GM18502 (cell line): ENCODE measurements at regions not wholly inside any gene's neighbourhood (a gene's known extent, or its start where the extent isn't known, plus 50 kb on each side); places are given as distances from the start of the nearest gene placed in this dataset.
"Not testable (repeated sequence)": the region's sequence is repeated elsewhere in the genome, so short reads cannot be mapped to it uniquely, and the experiment has no call there.

Source experiments
- ATAC-seq: cut with Tn5 transposase; IDR thresholded peaks from one replicate; pipeline ENCODE4 v1.9.1; 2021; ENCODE audit warnings: mild to moderate bottlenecking; ENCODE audit not compliant: unreplicated experiment, poor library complexity

GRCh38 chr20:39778431-39778830 is 816.3 kb downstream of the DHX35 start:
- no peak for ATAC-seq

GRCh38 chr20:39777610-39778009 is 815.5 kb downstream of the DHX35 start:
- ATAC-seq, result no peak

GRCh38 chr20:39775110-39775509 is 813.0 kb downstream of the DHX35 start:
- no peak for ATAC-seq

DNA sequence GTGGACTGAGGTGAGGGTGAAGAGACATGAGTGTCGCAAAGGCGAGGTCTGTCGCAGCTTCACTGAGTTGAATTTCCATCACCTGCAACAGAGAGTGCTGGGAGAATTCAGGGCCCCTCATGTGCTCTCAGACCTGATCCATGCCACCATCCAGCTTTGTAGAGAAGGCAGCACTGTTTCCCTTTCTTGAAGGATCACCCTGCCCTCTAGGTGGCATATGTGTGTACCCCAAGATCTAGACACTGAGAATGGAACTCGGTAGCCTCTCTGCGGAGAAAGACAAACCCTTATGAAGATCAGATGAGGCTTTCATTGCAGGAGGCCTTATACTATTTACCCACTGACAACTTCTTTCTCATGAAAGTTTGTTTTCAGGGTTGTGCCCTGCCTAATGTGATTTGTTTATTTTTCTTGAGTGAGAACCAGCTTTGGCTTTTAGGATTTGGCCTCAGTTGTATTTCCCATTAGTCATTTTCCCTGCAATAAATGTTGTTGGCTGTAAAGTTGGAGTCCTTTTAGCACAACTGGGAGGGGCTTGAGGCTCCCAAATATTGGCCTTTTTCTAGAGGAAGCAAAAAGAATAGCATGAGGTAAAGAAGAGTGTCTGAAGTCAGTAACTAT is 811.3 kb downstream of the DHX35 start:
- no peak for ATAC-seq

DNA sequence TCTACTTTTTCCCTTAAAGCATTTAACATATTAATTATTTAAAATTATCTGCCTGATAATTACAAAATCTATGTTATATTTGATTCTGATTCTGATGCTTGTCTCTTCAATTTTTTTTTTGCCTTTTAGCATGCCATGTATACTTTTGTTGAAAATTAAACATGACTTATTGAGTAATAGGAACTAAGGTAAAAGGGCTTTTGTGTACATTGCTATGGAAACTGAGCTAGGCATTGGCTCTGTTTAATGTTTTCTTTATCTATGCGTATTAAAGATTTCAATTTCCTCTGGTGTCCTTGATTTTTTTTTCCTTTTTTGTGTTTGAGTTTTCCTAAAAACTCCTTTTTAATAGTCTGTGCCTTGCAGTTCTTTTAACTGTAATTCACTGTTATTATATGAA is 805.2 kb downstream of the DHX35 start:
- no peak for ATAC-seq

DNA sequence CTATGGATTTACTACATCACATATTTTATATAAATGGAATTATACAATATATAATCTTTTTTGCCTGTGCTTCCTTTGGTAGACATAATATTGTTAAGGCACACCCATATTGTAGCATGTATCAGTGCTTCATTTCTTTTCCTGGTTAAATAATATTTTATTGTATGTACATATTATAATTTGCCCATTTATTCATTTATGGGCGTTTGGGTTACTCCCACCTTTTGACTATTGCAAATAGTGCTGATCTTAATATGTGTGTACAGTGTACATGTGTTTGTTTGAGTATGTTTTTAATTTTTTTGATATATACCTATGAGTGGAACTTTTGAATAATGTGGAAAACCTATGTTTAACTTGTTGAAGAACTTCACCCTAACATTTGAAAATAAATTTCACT is 804.2 kb downstream of the DHX35 start:
- ATAC-seq, result no peak

- ATAC-seq, result no peak
Observed at GRCh38 chr20:39762716-39763115, 800.6 kb downstream of the DHX35 start.

GRCh38 chr20:39758876-39759275 is 796.7 kb downstream of the DHX35 start:
- ATAC-seq, result no peak

DNA sequence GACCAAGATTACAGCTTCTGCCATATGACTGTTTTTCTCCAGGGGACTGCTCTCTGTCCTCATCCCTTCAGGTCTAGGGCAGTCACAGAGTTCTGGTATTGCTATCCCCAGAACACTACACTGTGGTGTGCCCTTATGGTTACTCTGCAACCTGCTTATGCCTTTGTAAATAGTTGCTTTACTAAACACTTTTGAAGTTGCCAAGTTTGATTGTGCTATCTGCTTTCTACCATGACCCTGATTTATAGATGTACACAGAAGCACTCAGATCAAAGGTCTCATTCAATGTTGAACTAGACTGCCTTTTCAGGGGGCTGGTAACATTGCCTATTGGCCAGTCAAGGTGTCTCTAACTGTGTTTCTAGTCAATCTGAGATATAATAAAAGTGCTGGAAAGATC is 794.7 kb downstream of the DHX35 start:
- ATAC-seq, result no peak

DNA sequence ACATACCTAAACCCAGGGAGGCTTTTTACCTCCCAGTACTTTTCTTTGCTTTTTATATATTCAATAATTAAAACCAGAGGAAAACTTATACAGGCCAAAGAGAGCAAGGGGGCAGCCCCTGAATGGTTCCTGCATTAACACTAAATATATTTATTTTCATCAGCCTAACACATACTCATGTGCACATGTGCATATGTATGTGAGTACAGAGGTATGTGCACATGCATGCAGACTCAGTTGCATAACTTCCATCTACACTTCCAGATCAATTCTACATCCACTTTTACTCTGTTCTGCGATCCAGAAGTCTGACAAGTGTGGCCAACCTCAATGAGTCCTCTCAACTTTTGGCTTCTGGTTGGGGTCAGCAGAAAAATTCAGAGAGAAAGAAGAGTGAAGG is 794.2 kb downstream of the DHX35 start:
- ATAC-seq, result no peak

GRCh38 chr20:39752262-39752876 is 790.2 kb downstream of the DHX35 start:
- no peak for ATAC-seq

GRCh38 chr20:39751557-39752137 is 789.5 kb downstream of the DHX35 start:
- no peak for ATAC-seq

DNA sequence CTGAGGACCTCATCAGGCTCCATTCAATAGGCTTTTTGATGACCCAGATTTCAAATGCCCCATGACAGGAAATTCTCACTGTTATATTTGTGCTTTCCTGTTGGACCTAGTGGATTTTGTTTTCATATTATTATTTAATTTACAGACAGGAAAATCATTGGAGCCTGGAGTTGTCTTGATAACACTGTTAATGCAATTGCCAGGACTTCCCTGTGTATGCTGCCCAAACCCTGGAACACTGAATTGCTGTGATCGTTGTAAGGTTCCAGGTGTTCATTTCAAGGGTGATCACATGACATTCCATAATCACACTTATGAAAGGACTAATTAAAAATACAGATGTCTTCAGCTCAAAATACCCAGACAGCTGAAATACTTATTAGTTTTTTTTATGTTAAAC is 783.2 kb downstream of the DHX35 start:
- ATAC-seq, result no peak

DNA sequence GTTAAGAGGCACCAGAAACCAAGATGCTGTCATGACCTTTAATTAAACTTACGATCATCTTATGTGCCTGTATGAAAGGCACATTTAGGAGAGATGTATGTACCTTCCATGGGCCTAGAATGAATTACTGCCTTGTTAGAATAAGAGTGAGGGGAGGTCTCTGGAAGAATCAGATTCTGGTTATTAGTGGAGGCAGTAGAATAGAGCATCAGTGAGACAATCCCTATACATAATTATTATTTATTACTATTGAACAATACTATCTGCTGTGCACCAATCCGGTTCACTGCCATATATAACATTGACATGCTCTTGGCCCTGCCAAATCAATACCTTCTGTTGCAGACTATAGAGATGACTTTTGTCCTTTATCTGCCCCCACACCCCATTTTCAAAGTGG is 776.5 kb downstream of the DHX35 start:
- no peak for ATAC-seq

- no peak for ATAC-seq
Observed at GRCh38 chr20:39736434-39737327, 774.5 kb downstream of the DHX35 start.

DNA sequence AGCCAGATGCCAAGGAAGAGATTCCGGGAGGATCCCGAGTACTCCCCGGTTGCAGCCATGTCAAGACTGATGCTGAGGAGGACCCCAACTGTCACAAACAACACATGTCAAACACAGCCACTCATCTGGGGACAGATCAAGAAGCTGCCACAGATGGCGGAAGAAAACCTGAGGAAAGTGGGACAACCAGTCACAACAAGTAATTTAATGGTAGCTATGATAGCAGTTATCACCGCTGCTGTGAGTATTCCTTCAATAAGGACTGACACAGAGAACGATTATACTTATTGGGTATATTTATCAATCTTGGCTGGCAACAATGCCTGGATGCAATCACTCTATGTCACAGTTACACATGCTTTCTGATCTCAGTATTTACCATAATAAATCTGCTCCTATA is 763.4 kb downstream of the DHX35 start:
- ATAC-seq, result not testable (repeated sequence)

DNA sequence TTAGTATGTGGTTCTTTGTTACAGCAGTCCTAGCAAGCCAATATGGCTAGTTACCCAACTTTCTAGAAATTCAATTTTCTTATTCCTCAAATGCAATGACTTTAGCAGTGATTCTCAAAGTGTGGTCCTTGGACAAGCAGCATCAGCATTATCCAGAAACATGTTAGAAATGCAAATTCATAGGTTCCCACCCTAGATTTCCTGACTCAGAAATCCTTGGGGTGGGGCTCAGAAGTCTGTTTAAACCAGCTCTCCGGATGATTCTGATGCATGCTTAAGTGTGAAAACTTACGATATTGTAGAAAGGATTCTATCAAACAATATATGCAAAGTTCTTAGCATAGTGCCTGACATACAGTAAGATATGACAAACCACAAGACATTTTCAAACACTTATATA is 757.1 kb downstream of the DHX35 start:
- ATAC-seq, result no peak

GRCh38 chr20:39717936-39718335 is 755.8 kb downstream of the DHX35 start:
- ATAC-seq, result no peak

DNA sequence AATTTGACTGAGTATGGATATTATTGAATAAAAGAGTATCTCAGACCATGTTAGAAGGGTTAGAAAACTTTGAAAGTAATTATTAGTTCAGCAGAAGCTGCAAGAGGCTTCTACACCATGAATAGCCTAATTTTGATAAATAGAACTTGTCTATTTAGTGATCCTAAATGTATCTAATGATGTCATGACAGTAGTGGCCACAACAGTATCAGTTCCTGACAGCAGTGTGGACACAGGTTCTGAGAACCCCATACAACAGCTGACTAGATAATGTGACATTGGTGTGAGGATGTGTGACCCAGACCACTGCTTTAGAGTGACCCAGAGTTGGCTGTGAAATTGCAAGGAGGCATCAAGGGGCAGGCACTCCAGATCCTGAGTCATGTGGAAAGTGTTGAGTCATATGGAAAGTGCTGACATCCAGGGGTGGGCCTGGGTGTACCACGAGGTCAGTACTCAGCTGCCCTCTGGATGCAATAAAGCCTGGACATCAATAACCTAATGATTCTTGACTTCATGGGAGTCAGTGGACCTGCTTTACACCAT is 754.7 kb downstream of the DHX35 start:
- no peak for ATAC-seq

GRCh38 chr20:39713076-39713840 is 751.1 kb downstream of the DHX35 start:
- no peak for ATAC-seq
